ENCODE measurements at regions not wholly inside any gene's neighbourhood (a gene's known extent, or its start where the extent isn't known, plus 50 kb on each side); places are given as distances from the start of the nearest gene placed in this dataset.

- Histone ChIP-seq H3K36me3 (ENCODE audit: control insufficient read depth in 4 of 4, insufficient read depth in 3 of 4, low read depth in 1 of 4, low read length in 3 of 4) (no peaks in the 10 kb centered on the region), H3K4me3 (ENCODE audit: low read depth in 1 of 3, low read length in 3 of 3) (no peak overlapping the region), H3K27ac (ENCODE audit: low read depth in 1 of 2, low read length in 2 of 2) (peak overlapping the region in 1 of 2 donors; percentile 19), H3K27me3 (ENCODE audit: control insufficient read depth in 4 of 4, insufficient read depth in 4 of 4, low read length in 3 of 4) (no peaks in the 10 kb centered on the region), H3K9ac (ENCODE audit: low read depth in 1 of 2, low read length in 2 of 2) (peak overlapping the region in 1 of 2 donors; percentile 7), H3K9me3 (ENCODE audit: control insufficient read depth in 4 of 4, low read length in 3 of 4) (no peaks in the 10 kb centered on the region), H3K4me1 (ENCODE audit: control insufficient read depth in 4 of 4, insufficient read depth in 4 of 4, low read length in 3 of 4) (peaks cover 7 to 47% (median 20%) of the 10 kb centered on the region in 4 donors)
- DNase-seq (ENCODE audit: low spot score) = no peak
- 58% methylated on average over 5 of the region's 5 CpGs for WGBS
- TF ChIP-seq MAX (IDR thresholded peaks at IDR 0.05) = peak; percentile 30
- no peak for TF ChIP-seq CTCF (IDR thresholded peaks at IDR 0.05; ENCODE audit: low read depth, low read length, missing input control)
- TF ChIP-seq SP1 (IDR thresholded peaks at IDR 0.05) = peak; percentile 47
- peak in 1 of 2 donors; percentile 54 for TF ChIP-seq RXRA (IDR thresholded peaks at IDR 0.05)
- TF ChIP-seq HNF4A (conservative IDR thresholded peaks at IDR 0.05) = peak; percentile 64 to 78
- TF ChIP-seq REST (IDR thresholded peaks at IDR 0.05) = no peak
- TF ChIP-seq JUND (IDR thresholded peaks at IDR 0.05) = no peak
- TF ChIP-seq FOXA2 (IDR thresholded peaks at IDR 0.05) = peak; percentile 18
- TF ChIP-seq YY1 (IDR thresholded peaks at IDR 0.05) = no peak
- TF ChIP-seq RAD21 (IDR thresholded peaks at IDR 0.05) = peak; percentile 41 to 43
These were observed 236.3 kb upstream of the IGFBP3 start for GRCh38 chr7:46157404-46157803.

- no peak overlapping the region for H3K4me3 ChIP-seq (ENCODE audit: low read depth in 1 of 3, low read length in 3 of 3)
- H3K4me1 ChIP-seq (ENCODE audit: control insufficient read depth in 4 of 4, insufficient read depth in 4 of 4, low read length in 3 of 4) = peaks cover 7 to 53% (median 20%) of the 10 kb centered on the region in 4 donors
- no peak overlapping the region for H3K27ac ChIP-seq (ENCODE audit: low read depth in 1 of 2, low read length in 2 of 2)
- no peak overlapping the region for H3K9ac ChIP-seq (ENCODE audit: low read depth in 1 of 2, low read length in 2 of 2)
- no peaks in the 10 kb centered on the region for H3K27me3 ChIP-seq (ENCODE audit: control insufficient read depth in 4 of 4, insufficient read depth in 4 of 4, low read length in 3 of 4)
- no peak for DNase-seq (ENCODE audit: low spot score)
- WGBS = 72% methylated on average over 2 of the region's 2 CpGs
- H3K9me3 ChIP-seq (ENCODE audit: control insufficient read depth in 4 of 4, low read length in 3 of 4) = no peaks in the 10 kb centered on the region
- H3K36me3 ChIP-seq (ENCODE audit: control insufficient read depth in 4 of 4, insufficient read depth in 3 of 4, low read depth in 1 of 4, low read length in 3 of 4) = no peaks in the 10 kb centered on the region
- TF ChIP-seq RAD21 (IDR thresholded peaks at IDR 0.05) (no peak), EGR1 (IDR thresholded peaks at IDR 0.05; ENCODE audit: low read depth in 2 of 2) (no peak), HNF4A (conservative IDR thresholded peaks at IDR 0.05) (no peak), NR2F2 (IDR thresholded peaks at IDR 0.05) (no peak), JUND (IDR thresholded peaks at IDR 0.05) (no peak), FOXA2 (IDR thresholded peaks at IDR 0.05) (no peak), HNF4G (IDR thresholded peaks at IDR 0.05) (no peak), CTCF (IDR thresholded peaks at IDR 0.05; ENCODE audit: low read depth, low read length, missing input control) (no peak), ZBTB33 (IDR thresholded peaks at IDR 0.05) (no peak), REST (IDR thresholded peaks at IDR 0.05) (no peak), YY1 (IDR thresholded peaks at IDR 0.05) (no peak), TAF1 (conservative IDR thresholded peaks at IDR 0.05) (no peak), GABPA (IDR thresholded peaks at IDR 0.05 in 1 of 2, conservative IDR thresholded peaks at IDR 0.05 in 1 of 2) (no peak), MAX (IDR thresholded peaks at IDR 0.05) (no peak), SP1 (IDR thresholded peaks at IDR 0.05) (no peak), FOXA1 (IDR thresholded peaks at IDR 0.05) (no peak), RXRA (IDR thresholded peaks at IDR 0.05) (no peak)
These were observed 235.8 kb upstream of the IGFBP3 start for GRCh38 chr7:46156853-46157252.

Measured in liver (tissue), 8 donors.